ENCODE measurements at regions not wholly inside any gene's neighbourhood (a gene's known extent, or its start where the extent isn't known, plus 50 kb on each side); places are given as distances from the start of the nearest gene placed in this dataset.

DNA sequence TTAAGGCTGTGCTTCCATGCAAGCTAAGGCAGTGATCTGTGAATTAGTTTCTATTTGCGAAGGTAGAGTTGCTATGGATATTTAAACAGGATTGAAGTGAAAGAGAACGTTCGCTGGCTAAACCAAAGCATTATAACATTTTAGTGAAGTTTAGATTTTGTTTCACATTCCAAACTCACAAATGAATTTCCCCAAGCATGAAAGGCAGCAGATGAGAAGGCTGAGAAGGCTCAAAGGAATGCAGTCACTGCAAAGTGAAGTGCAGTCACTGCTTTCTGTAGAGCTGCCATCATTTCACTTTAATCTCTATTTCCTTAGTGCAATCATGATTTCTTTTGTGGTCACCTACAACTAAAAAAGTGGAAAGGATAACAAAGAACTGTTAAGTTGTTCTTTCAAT lies 334.7 kb upstream of the NR3C2 start:
- Histone ChIP-seq H3K9me3 (no peaks in the 10 kb centered on the region), H3K27me3 (ENCODE audit: insufficient read depth) (no peaks in the 10 kb centered on the region), H3K27ac (ENCODE audit: low read depth in 2 of 2, low read length in 1 of 2) (no peak overlapping the region), H3K9ac (no peak overlapping the region), H3K79me2 (ENCODE audit: insufficient read depth) (no peaks in the 10 kb centered on the region), H3K4me1 (ENCODE audit: control insufficient read depth in 1 of 2, insufficient read depth in 2 of 2, low read depth in 1 of 2, low read length in 1 of 2) (0 out of 4 replicates have a peak, but pooled peaks cover 0 to 6% of the 10 kb centered on the region in 2 experiments), H2AFZ (ENCODE audit: low read depth) (no peak overlapping the region), H3K4me2 (peak overlapping the region; percentile 43; the same call in 1 of the 2 replicates), H3F3A (replicated peaks; ENCODE audit: insufficient read depth) (no peaks in the 10 kb centered on the region), H3K4me3 (ENCODE audit: low read depth in 2 of 2, low read length in 1 of 2) (no peak overlapping the region; a peak in 1 of 4 replicates), H3K9me2 (no peaks in the 10 kb centered on the region), H3K36me3 (replicated peaks in 1 of 2; ENCODE audit: control insufficient read depth in 1 of 2, insufficient read depth in 2 of 2, low read length in 1 of 2) (no peaks in the 10 kb centered on the region), H4K20me1 (ENCODE audit: insufficient read depth) (no peaks in the 10 kb centered on the region)
- CTCF ChIA-PET = no interaction called here
- no peak for DNase-seq
- POLR2A ChIA-PET = no interaction called here
- TF ChIP-seq RCOR1 (IDR thresholded peaks at IDR 0.05; ENCODE audit: low read length) (no peak), REST (IDR thresholded peaks at IDR 0.05; ENCODE audit: low read depth, low read length) (no peak), FOXJ3 (CRISPR knock-in tag; IDR thresholded peaks at IDR 0.05) (no peak), FOSL2 (IDR thresholded peaks at IDR 0.05; ENCODE audit: borderline replicate concordance, low read depth) (no peak), USF2 (IDR thresholded peaks at IDR 0.05; ENCODE audit: borderline replicate concordance, low read depth, low read length) (no peak), CTCF (IDR thresholded peaks at IDR 0.05) (no peak), MXI1 (IDR thresholded peaks at IDR 0.05; ENCODE audit: low read depth, low read length) (no peak), EP300 (IDR thresholded peaks at IDR 0.05; ENCODE audit: borderline replicate concordance in 1 of 2, low read depth in 1 of 2, low read length in 1 of 2) (no peak), GATA2 (CRISPR knock-in tag; IDR thresholded peaks at IDR 0.05) (no peak), RXRA (IDR thresholded peaks at IDR 0.05; ENCODE audit: borderline replicate concordance, low read depth) (no peak), NFIC (IDR thresholded peaks at IDR 0.05; ENCODE audit: borderline replicate concordance) (no peak), POLR2AphosphoS5 (IDR thresholded peaks at IDR 0.05; ENCODE audit: low read depth, low read length) (no peak), TAF1 (IDR thresholded peaks at IDR 0.05; ENCODE audit: borderline replicate concordance, low read depth, low read length) (no peak), MEF2A (IDR thresholded peaks at IDR 0.05; ENCODE audit: borderline replicate concordance, low read depth) (no peak), NRF1 (IDR thresholded peaks at IDR 0.05; ENCODE audit: low read depth, low read length) (no peak), TEAD4 (IDR thresholded peaks at IDR 0.05; ENCODE audit: borderline replicate concordance, insufficient read depth) (no peak)
- TF ChIP-seq, protein P1, sequence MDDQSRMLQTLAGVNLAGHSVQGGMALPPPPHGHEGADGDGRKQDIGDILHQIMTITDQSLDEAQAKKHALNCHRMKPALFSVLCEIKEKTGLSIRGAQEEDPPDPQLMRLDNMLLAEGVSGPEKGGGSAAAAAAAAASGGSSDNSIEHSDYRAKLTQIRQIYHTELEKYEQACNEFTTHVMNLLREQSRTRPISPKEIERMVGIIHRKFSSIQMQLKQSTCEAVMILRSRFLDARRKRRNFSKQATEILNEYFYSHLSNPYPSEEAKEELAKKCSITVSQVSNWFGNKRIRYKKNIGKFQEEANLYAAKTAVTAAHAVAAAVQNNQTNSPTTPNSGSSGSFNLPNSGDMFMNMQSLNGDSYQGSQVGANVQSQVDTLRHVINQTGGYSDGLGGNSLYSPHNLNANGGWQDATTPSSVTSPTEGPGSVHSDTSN (IDR thresholded peaks at IDR 0.05) = no peak
- TF ChIP-seq, protein P2, sequence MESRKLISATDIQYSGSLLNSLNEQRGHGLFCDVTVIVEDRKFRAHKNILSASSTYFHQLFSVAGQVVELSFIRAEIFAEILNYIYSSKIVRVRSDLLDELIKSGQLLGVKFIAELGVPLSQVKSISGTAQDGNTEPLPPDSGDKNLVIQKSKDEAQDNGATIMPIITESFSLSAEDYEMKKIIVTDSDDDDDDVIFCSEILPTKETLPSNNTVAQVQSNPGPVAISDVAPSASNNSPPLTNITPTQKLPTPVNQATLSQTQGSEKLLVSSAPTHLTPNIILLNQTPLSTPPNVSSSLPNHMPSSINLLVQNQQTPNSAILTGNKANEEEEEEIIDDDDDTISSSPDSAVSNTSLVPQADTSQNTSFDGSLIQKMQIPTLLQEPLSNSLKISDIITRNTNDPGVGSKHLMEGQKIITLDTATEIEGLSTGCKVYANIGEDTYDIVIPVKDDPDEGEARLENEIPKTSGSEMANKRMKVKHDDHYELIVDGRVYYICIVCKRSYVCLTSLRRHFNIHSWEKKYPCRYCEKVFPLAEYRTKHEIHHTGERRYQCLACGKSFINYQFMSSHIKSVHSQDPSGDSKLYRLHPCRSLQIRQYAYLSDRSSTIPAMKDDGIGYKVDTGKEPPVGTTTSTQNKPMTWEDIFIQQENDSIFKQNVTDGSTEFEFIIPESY (IDR thresholded peaks at IDR 0.05; ENCODE audit: borderline replicate concordance, low read depth) = no peak
- WGBS (ENCODE audit: low lambda C conversion rate) = 0% methylated on average over 3 of the region's 3 CpGs

Measured in SK-N-SH (cell line).